ENCODE measurements at regions not wholly inside any gene's neighbourhood (a gene's known extent, or its start where the extent isn't known, plus 50 kb on each side); places are given as distances from the start of the nearest gene placed in this dataset.

- TF ChIP-seq CTCF (IDR thresholded peaks at IDR 0.05; ENCODE audit: low read length) (no peak), EZH2 (IDR thresholded peaks at IDR 0.05; ENCODE audit: borderline replicate concordance, low read length) (no peak)
These were observed 251.2 kb upstream of the MOCS1 start for GRCh38 chr6:40185486-40185885.

Measured in OCI-LY1 (cell line).